Endothelial cell of umbilical vein (primary cell): ENCODE measurements at regions not wholly inside any gene's neighbourhood (a gene's known extent, or its start where the extent isn't known, plus 50 kb on each side); places are given as distances from the start of the nearest gene placed in this dataset.

Experiments used
- CTCF ChIP-seq, 2 donors: IDR thresholded peaks; 1 replicate in 1 of 2; 2 replicates in 1 of 2; pipeline ENCODE4 v1.5.1; 2011; ENCODE audit warnings: low read length in 2 of 2, mild to moderate bottlenecking in 2 of 2, moderate library complexity in 2 of 2, control low read depth in 1 of 2, inconsistent platforms in 1 of 2, low read depth in 1 of 2; ENCODE audit not compliant: insufficient read depth in 1 of 2; ENCODE audit errors: extremely low read depth in 1 of 2
- POLR2A ChIP-seq: IDR thresholded peaks from 2 replicates; pipeline ENCODE4 v1.6.1; 2012; ENCODE audit warnings: low read depth, mild to moderate bottlenecking, control low read depth, low read length

GRCh38 chr18:51429644-51430043, 232.2 kb upstream of the MEX3C start:
- no peak for TF ChIP-seq CTCF (IDR thresholded peaks at IDR 0.05; ENCODE audit: extremely low read depth in 1 of 2, insufficient read depth in 1 of 2, low read depth in 1 of 2, low read length in 2 of 2)
- no peak for TF ChIP-seq POLR2A
